HG03378 (cell line): ENCODE measurements at regions not wholly inside any gene's neighbourhood (a gene's known extent, or its start where the extent isn't known, plus 50 kb on each side); places are given as distances from the start of the nearest gene placed in this dataset.

ENCODE experiments used
- ATAC-seq: cut with Tn5 transposase; IDR thresholded peaks from one replicate; pipeline ENCODE4 v1.9.1; 2021; ENCODE audit warnings: mild to moderate bottlenecking, moderate library complexity; ENCODE audit not compliant: unreplicated experiment

GRCh38 chr7:22676385-22676784 lies 50.6 kb upstream of the IL6 start:
- ATAC-seq, result no peak

GRCh38 chr7:22675917-22676343 lies 51.1 kb upstream of the IL6 start:
- ATAC-seq, result no peak

- ATAC-seq, result no peak
These were observed 51.6 kb upstream of the IL6 start for GRCh38 chr7:22675421-22675820.

- peak; percentile 86 for ATAC-seq
These were observed 53.9 kb upstream of the IL6 start for GRCh38 chr7:22672846-22673680.

- no peak for ATAC-seq
These were observed 55.7 kb upstream of the IL6 start for GRCh38 chr7:22671177-22671879.

GRCh38 chr7:22670422-22670815 lies 56.6 kb upstream of the IL6 start:
- ATAC-seq, result no peak

- no peak for ATAC-seq
These were observed 57.1 kb upstream of the IL6 start for GRCh38 chr7:22669692-22670421.

- ATAC-seq, result no peak
These were observed 58.0 kb upstream of the IL6 start for GRCh38 chr7:22668971-22669401.

- no peak for ATAC-seq
These were observed 59.3 kb upstream of the IL6 start for GRCh38 chr7:22667562-22668239.

- no peak for ATAC-seq
These were observed 59.8 kb upstream of the IL6 start for GRCh38 chr7:22667187-22667561.

GRCh38 chr7:22666732-22667131 lies 60.3 kb upstream of the IL6 start:
- ATAC-seq, result no peak

GRCh38 chr7:22665923-22666322 lies 61.1 kb upstream of the IL6 start:
- ATAC-seq, result no peak

- no peak for ATAC-seq
These were observed 61.8 kb upstream of the IL6 start for GRCh38 chr7:22664988-22665798.

GRCh38 chr7:22663721-22664120 lies 63.3 kb upstream of the IL6 start:
- ATAC-seq, result no peak

GRCh38 chr7:22663357-22663718 lies 63.7 kb upstream of the IL6 start:
- no peak for ATAC-seq

- ATAC-seq, result peak; percentile 43
These were observed 64.2 kb upstream of the IL6 start for GRCh38 chr7:22662556-22663356.

GRCh38 chr7:22662036-22662435 lies 65.0 kb upstream of the IL6 start:
- peak; percentile 49 for ATAC-seq

- ATAC-seq, result no peak
These were observed 66.3 kb upstream of the IL6 start for GRCh38 chr7:22660732-22661131.

GRCh38 chr7:22660293-22660692 lies 66.7 kb upstream of the IL6 start:
- no peak for ATAC-seq
